Left ventricle myocardium superior (tissue), 1 donor: ENCODE measurements at regions not wholly inside any gene's neighbourhood (a gene's known extent, or its start where the extent isn't known, plus 50 kb on each side); places are given as distances from the start of the nearest gene placed in this dataset.
A peak's percentile ranks its signal among the peaks of the same experiment; 100 is the strongest.

Experiments used
- ATAC-seq: fragments of 200-7000 bp; cut with Tn5 transposase; one replicate; pipeline ENCODE4 v1.9.1; 2020; ENCODE audit warnings: mild to moderate bottlenecking, moderate library complexity
- DNase-seq: peaks from one replicate; pipeline ENCODE4 v3.0.0-alpha.2; 2020
- intact Hi-C: fragments of 100-400 bp; cut with micrococcal nuclease; formaldehyde crosslinking; loops from one replicate; pipeline ENCODE4 v1.11.0; 2022
- donor health status: DM: no; HTN: yes; CAD: no; lungs with severe emphysema.

- ATAC-seq (no peak), DNase-seq (no peak)
- intact Hi-C loops, result no loop called here
Measured at GRCh38 chr6:41464481-41464880, 81.7 kb upstream of the FOXP4 start.

DNA sequence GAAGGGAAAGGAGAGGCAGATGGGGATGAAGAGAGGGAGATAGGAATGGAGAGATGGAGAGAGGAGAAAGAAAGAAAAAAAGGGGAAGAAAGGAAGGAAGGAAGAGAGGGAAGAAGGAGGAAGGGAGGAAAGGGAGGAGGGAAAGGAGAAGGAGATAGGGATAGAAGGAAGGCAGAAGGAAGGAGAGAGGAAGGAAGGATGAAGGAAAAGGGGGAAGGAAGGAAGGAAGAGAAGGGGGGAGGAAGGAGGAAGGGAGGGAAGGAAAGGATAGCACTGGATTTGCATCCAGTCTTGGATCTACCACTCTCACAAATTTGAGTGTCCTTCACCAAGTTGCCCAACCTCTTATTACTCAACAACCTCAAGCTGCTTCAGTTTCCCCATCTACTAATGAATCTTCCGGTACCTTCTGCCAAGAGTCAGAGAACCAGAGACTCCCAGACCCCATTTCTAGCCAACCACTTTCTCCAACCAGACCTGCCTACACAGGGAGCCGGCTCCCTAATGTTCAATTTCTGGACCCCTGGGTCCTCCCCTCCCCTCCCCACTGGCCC is 79.7 kb upstream of the FOXP4 start:
- ATAC-seq (no peak), DNase-seq (no peak)
- intact Hi-C loops, result no loop called here

GRCh38 chr6:41467061-41467460 is 79.1 kb upstream of the FOXP4 start:
- no peak for ATAC-seq
- intact Hi-C loops, result no loop called here
- DNase-seq, result no peak

DNA sequence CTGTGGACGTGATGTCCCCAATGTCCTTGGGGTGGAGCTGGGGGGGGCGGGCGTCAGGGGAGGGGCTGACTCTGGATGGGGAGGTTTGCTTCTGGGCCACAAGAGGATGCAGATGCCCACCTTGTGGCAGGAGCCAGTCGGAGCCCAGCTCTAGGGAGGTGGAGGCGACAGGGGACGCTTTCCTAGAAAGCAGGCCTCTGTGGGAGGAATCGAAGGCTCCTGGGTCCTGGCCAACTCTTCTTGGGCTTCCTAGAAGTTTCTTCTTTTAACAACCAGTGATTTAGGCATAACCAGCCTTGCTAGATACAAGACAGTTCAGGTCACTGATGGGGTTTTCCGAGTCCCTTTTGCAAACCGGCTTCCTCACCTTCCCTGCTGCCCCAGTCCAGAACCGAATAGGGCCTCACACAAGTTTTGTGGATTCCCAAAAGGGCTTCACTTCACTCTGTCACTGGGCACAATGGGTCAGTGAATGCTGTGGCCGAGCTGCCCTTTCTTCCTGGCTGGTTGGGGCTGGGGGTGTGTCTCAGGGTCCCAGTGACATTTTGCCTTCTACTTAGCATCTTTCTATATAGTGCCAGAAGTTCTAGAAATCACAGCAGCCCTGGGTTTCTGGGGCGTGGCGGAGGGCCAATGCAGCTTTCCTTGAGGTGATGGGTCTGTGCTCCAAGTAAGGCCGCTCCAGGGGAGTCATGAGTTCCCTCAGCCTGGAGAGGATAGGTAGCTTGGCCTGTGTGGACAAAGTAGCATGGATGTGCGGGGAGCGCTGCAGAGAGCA is 78.4 kb upstream of the FOXP4 start:
- ATAC-seq, result no peak
- DNase-seq, result no peak
- intact Hi-C loops, result no loop called here

GRCh38 chr6:41469156-41470028 is 76.8 kb upstream of the FOXP4 start:
- ATAC-seq (no peak), DNase-seq (no peak)
- intact Hi-C loops, result no loop called here

DNA sequence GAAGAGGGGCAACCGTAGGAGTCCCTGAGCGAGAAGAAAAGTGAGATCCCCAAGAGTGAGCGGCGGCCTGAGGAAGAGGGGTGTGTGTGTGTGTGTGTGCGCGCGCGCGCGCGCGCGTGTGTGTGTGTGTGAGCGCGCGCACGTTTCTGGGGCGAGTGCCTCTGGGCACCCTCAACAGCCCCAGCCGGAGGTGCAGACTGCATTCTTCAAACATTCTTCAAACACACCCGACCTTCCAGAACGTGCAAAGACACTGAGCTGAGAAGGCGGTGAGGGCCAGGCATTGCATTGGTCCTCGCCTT is 76.2 kb upstream of the FOXP4 start:
- peak; percentile 27 for ATAC-seq
- intact Hi-C loops, result no loop called here
- no peak for DNase-seq

- intact Hi-C loops, result no loop called here
- DNase-seq (peak; percentile 70), ATAC-seq (peak; percentile 75)
Measured at GRCh38 chr6:41470331-41471063, 75.7 kb upstream of the FOXP4 start.

- intact Hi-C loops, result no loop called here
- DNase-seq (no peak), ATAC-seq (no peak)
Measured at GRCh38 chr6:41471064-41471895, 74.9 kb upstream of the FOXP4 start.

- no peak for DNase-seq
- intact Hi-C loops, result no loop called here
- no peak for ATAC-seq
Measured at GRCh38 chr6:41474213-41474933, 71.8 kb upstream of the FOXP4 start.

GRCh38 chr6:41475164-41475563 is 71.0 kb upstream of the FOXP4 start:
- DNase-seq, result no peak
- ATAC-seq, result no peak
- intact Hi-C loops, result no loop called here

- ATAC-seq (no peak), DNase-seq (no peak)
- intact Hi-C loops, result no loop called here
Measured at GRCh38 chr6:41475737-41476357, 70.3 kb upstream of the FOXP4 start.

DNA sequence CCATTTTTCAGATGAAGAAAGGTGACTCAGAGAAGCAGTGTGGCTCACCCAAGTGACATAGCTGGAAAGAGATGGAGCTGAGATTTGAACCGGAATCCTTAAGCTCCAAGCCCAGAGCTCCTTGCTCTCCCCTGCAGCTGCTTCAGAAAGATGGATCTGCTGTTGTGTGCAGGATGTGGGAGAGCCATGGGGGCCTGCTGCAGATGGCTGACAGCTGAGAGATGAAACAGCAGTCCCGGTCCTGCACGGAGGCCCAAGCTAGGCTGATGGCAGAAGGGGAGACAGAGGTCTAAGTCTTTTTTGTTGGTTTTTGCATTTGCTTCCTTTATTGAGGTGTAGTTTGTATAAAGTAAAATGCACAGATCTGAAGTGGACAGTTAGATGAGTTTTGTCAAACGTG is 69.8 kb upstream of the FOXP4 start:
- intact Hi-C loops, result no loop called here
- ATAC-seq, result no peak
- no peak for DNase-seq

DNA sequence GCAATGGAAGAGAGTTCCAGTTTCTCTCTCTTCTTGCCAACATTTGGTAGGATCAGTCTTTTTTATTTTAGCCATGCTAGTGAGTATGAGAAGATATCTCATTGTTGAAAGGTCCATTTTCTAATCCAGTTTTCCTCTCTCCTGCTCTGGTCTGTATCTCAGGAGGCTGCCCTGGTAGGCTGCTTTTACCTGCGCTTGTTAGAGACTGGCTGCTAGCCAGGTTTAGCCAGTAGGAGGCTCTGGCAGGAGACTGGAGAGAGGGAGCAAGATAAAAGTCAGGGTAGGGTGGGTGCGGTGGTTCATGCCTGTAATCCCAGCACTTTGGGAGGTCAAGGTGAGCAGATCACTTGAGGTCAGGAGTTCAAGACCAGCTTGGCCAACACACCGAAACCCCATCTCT is 68.6 kb upstream of the FOXP4 start:
- intact Hi-C loops, result no loop called here
- DNase-seq, result no peak
- peak; percentile 34 for ATAC-seq

DNA sequence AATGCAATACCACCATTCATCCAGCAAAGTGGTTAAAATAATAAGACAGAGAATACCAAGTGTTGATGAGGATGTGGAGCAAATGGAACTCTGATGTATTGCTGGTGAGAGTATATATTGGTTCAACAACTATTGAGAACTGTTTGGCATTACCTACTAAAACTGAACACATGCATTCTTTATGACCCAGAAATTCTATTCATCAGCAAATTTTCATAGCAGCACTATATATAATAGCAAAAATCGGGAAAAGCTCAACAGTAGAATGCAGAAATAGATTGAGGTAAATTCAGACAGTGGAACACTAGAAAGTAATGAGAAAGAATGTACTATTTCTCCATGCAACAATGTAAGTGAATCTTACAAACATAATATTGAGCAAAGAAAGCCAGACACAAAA is 62.2 kb upstream of the FOXP4 start:
- DNase-seq (no peak), ATAC-seq (no peak)
- intact Hi-C loops, result no loop called here

- intact Hi-C loops, result no loop called here
- ATAC-seq (no peak), DNase-seq (no peak)
Measured at GRCh38 chr6:41487860-41488432, 58.2 kb upstream of the FOXP4 start.

GRCh38 chr6:41488433-41489119 is 57.6 kb upstream of the FOXP4 start:
- ATAC-seq (peak; percentile 79), DNase-seq (no peak)
- intact Hi-C loops, result no loop called here
